ENCODE measurements at regions not wholly inside any gene's neighbourhood (a gene's known extent, or its start where the extent isn't known, plus 50 kb on each side); places are given as distances from the start of the nearest gene placed in this dataset.

- Histone ChIP-seq H3K79me2 (ENCODE audit: low read length) (no peaks in the 10 kb centered on the region), H3K27me3 (ENCODE audit: low read length) (no peaks in the 10 kb centered on the region), H3K36me3 (ENCODE audit: insufficient read depth, low read length) (no peaks in the 10 kb centered on the region), H3K9me2 (replicated peaks; ENCODE audit: insufficient read depth, low read length) (no peaks in the 10 kb centered on the region), H3K9ac (ENCODE audit: low read length) (no peak overlapping the region), H3K4me3 (ENCODE audit: low read length) (no peak overlapping the region), H3K4me2 (ENCODE audit: low read depth, low read length, poor library complexity, severe bottlenecking) (no peak overlapping the region), H3K9me3 (ENCODE audit: low read length) (peaks cover 2% of the 10 kb centered on the region; the same call in 1 of the 2 replicates), H3K4me1 (ENCODE audit: low read length) (no peaks in the 10 kb centered on the region), H4K20me1 (ENCODE audit: insufficient read depth, low read depth, low read length) (no peaks in the 10 kb centered on the region), H3K27ac (ENCODE audit: low read length) (no peak overlapping the region), H2AFZ (ENCODE audit: low read length) (no peak overlapping the region)
- DNase-seq, result no peak
Observed at GRCh38 chr13:80140685-80141084, 200.2 kb downstream of the SPRY2 start.

GRCh38 chr13:80139196-80139595 lies 201.7 kb downstream of the SPRY2 start:
- H3K4me1 ChIP-seq (ENCODE audit: low read length), result no peaks in the 10 kb centered on the region
- H2AFZ ChIP-seq (ENCODE audit: low read length), result no peak overlapping the region
- no peaks in the 10 kb centered on the region for H3K36me3 ChIP-seq (ENCODE audit: insufficient read depth, low read length)
- H3K9me3 ChIP-seq (ENCODE audit: low read length), result peaks cover 2% of the 10 kb centered on the region; the same call in 1 of the 2 replicates
- no peaks in the 10 kb centered on the region for H4K20me1 ChIP-seq (ENCODE audit: insufficient read depth, low read depth, low read length)
- H3K9me2 ChIP-seq (replicated peaks; ENCODE audit: insufficient read depth, low read length), result no peaks in the 10 kb centered on the region
- H3K4me2 ChIP-seq (ENCODE audit: low read depth, low read length, poor library complexity, severe bottlenecking), result no peak overlapping the region
- no peak overlapping the region for H3K9ac ChIP-seq (ENCODE audit: low read length)
- DNase-seq, result no peak
- H3K27me3 ChIP-seq (ENCODE audit: low read length), result no peaks in the 10 kb centered on the region
- H3K4me3 ChIP-seq (ENCODE audit: low read length), result no peak overlapping the region
- H3K27ac ChIP-seq (ENCODE audit: low read length), result no peak overlapping the region
- H3K79me2 ChIP-seq (ENCODE audit: low read length), result no peaks in the 10 kb centered on the region

GRCh38 chr13:80137994-80138393 lies 202.9 kb downstream of the SPRY2 start:
- Histone ChIP-seq H3K27ac (ENCODE audit: low read length) (no peak overlapping the region), H3K9ac (ENCODE audit: low read length) (no peak overlapping the region), H3K4me1 (ENCODE audit: low read length) (no peaks in the 10 kb centered on the region), H3K79me2 (ENCODE audit: low read length) (no peaks in the 10 kb centered on the region), H3K9me2 (replicated peaks; ENCODE audit: insufficient read depth, low read length) (no peaks in the 10 kb centered on the region), H3K4me3 (ENCODE audit: low read length) (no peak overlapping the region), H3K36me3 (ENCODE audit: insufficient read depth, low read length) (no peaks in the 10 kb centered on the region), H3K4me2 (ENCODE audit: low read depth, low read length, poor library complexity, severe bottlenecking) (no peak overlapping the region), H2AFZ (ENCODE audit: low read length) (no peak overlapping the region), H4K20me1 (ENCODE audit: insufficient read depth, low read depth, low read length) (no peaks in the 10 kb centered on the region), H3K9me3 (ENCODE audit: low read length) (peaks cover 2% of the 10 kb centered on the region; the same call in 1 of the 2 replicates), H3K27me3 (ENCODE audit: low read length) (no peaks in the 10 kb centered on the region)
- DNase-seq, result no peak

- H3K4me1 ChIP-seq (ENCODE audit: low read length), result no peaks in the 10 kb centered on the region
- no peak overlapping the region for H3K9ac ChIP-seq (ENCODE audit: low read length)
- no peaks in the 10 kb centered on the region for H3K9me2 ChIP-seq (replicated peaks; ENCODE audit: insufficient read depth, low read length)
- H3K4me2 ChIP-seq (ENCODE audit: low read depth, low read length, poor library complexity, severe bottlenecking), result no peak overlapping the region
- H3K79me2 ChIP-seq (ENCODE audit: low read length), result no peaks in the 10 kb centered on the region
- no peak overlapping the region for H3K27ac ChIP-seq (ENCODE audit: low read length)
- H2AFZ ChIP-seq (ENCODE audit: low read length), result no peak overlapping the region
- no peaks in the 10 kb centered on the region; the same call in 1 of the 2 replicates for H3K9me3 ChIP-seq (ENCODE audit: low read length)
- no peak overlapping the region for H3K4me3 ChIP-seq (ENCODE audit: low read length)
- no peaks in the 10 kb centered on the region for H3K27me3 ChIP-seq (ENCODE audit: low read length)
- DNase-seq, result no peak
- H4K20me1 ChIP-seq (ENCODE audit: insufficient read depth, low read depth, low read length), result no peaks in the 10 kb centered on the region
- no peaks in the 10 kb centered on the region for H3K36me3 ChIP-seq (ENCODE audit: insufficient read depth, low read length)
Observed at GRCh38 chr13:80134346-80134745, 206.6 kb downstream of the SPRY2 start.

DNA sequence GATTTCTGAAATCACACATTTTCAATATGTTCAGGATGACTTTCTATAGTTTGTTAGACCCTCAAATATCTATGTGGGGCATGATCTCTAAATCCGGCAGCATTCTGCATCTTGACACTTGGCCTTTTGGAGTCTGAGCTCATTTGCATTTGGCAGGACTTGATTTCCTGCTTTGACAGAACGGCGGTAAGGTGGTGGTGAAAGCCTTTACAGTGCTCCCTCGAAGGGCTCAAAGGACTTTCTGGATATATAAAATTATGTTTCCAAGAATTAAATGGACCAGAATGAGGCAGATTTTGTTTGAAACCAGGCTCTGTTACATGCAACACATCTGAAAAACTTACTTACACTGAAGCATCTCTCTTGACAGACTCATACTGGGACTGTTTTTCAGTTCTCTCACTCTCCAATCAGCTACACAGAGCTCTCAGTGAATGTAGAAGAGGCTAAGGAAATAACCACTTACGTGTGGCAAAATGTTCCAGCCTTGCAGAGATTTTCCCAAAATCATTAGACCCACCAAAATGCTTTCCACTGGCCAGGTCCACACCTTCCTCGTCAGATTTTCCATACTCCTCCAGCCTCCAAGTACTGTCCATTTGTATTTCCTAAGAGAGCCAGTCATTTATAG lies 207.2 kb downstream of the SPRY2 start:
- H3K27me3 ChIP-seq (ENCODE audit: low read length), result no peaks in the 10 kb centered on the region
- no peak overlapping the region for H3K4me3 ChIP-seq (ENCODE audit: low read length)
- DNase-seq, result no peak
- H3K36me3 ChIP-seq (ENCODE audit: insufficient read depth, low read length), result no peaks in the 10 kb centered on the region
- no peaks in the 10 kb centered on the region for H3K79me2 ChIP-seq (ENCODE audit: low read length)
- no peaks in the 10 kb centered on the region for H3K9me2 ChIP-seq (replicated peaks; ENCODE audit: insufficient read depth, low read length)
- H3K27ac ChIP-seq (ENCODE audit: low read length), result no peak overlapping the region
- H3K9me3 ChIP-seq (ENCODE audit: low read length), result no peaks in the 10 kb centered on the region
- no peaks in the 10 kb centered on the region for H3K4me1 ChIP-seq (ENCODE audit: low read length)
- no peak overlapping the region for H2AFZ ChIP-seq (ENCODE audit: low read length)
- H3K9ac ChIP-seq (ENCODE audit: low read length), result no peak overlapping the region
- H4K20me1 ChIP-seq (ENCODE audit: insufficient read depth, low read depth, low read length), result no peaks in the 10 kb centered on the region
- H3K4me2 ChIP-seq (ENCODE audit: low read depth, low read length, poor library complexity, severe bottlenecking), result no peak overlapping the region

DNA sequence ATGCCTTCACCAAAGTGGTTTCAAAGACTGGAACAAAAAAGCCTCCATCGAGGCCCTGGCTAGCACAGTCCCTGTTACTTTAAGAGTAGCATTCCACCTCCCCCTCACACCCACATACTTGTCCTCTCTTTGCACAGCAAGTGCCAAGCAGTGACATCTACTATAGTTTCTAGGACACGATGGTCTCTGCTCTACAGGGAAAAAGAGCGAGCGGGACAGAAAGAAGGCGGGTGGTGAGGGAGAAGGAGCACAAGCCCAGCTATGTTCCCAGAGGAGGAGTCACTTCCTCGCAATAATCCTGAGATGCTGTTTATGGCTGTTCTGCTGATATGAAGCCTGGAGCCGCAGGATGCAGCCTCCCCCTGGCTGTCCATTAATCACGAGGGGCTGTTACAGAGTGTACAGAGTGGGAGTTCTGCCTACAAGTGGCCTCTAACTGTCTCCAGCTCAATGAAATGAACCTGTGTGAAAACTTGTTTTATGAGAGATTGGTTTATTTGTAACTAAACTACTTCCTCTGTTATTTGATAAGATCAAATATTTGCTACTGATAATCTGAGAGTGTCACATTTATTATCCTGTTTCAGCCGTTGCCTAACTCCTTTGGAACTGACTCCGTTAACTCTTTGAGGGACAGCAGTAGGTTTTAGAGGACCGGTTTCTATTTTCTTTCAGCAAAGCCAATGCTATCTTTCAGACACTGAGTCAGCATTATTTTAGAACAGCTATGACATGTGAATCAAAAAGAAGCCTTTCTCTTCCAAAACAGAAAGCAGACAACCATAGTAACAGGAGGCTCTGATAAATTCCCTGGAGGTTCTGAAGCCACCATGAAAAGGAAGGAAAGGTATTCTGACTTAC lies 208.0 kb downstream of the SPRY2 start:
- H3K4me2 ChIP-seq (ENCODE audit: low read depth, low read length, poor library complexity, severe bottlenecking), result no peak overlapping the region

GRCh38 chr13:80131204-80131603 lies 209.7 kb downstream of the SPRY2 start:
- H3K27me3 ChIP-seq (ENCODE audit: low read length), result no peaks in the 10 kb centered on the region
- H3K36me3 ChIP-seq (ENCODE audit: insufficient read depth, low read length), result no peaks in the 10 kb centered on the region
- H3K9me2 ChIP-seq (replicated peaks; ENCODE audit: insufficient read depth, low read length), result no peaks in the 10 kb centered on the region
- no peak overlapping the region for H3K4me3 ChIP-seq (ENCODE audit: low read length)
- no peaks in the 10 kb centered on the region for H4K20me1 ChIP-seq (ENCODE audit: insufficient read depth, low read depth, low read length)
- no peak for DNase-seq
- H3K27ac ChIP-seq (ENCODE audit: low read length), result no peak overlapping the region
- no peaks in the 10 kb centered on the region for H3K79me2 ChIP-seq (ENCODE audit: low read length)
- H3K9me3 ChIP-seq (ENCODE audit: low read length), result 0 out of 2 replicates have a peak, but pooled peaks cover 3% of the 10 kb centered on the region
- no peak overlapping the region for H2AFZ ChIP-seq (ENCODE audit: low read length)
- no peaks in the 10 kb centered on the region for H3K4me1 ChIP-seq (ENCODE audit: low read length)
- no peak overlapping the region for H3K4me2 ChIP-seq (ENCODE audit: low read depth, low read length, poor library complexity, severe bottlenecking)
- no peak overlapping the region for H3K9ac ChIP-seq (ENCODE audit: low read length)

More for the DNA sequence above, 208.0 kb downstream of the SPRY2 start:
- Histone ChIP-seq H3K4me1 (ENCODE audit: low read length) (no peaks in the 10 kb centered on the region), H3K36me3 (ENCODE audit: insufficient read depth, low read length) (no peaks in the 10 kb centered on the region), H3K9ac (ENCODE audit: low read length) (no peak overlapping the region), H3K9me2 (replicated peaks; ENCODE audit: insufficient read depth, low read length) (no peaks in the 10 kb centered on the region), H3K4me3 (ENCODE audit: low read length) (no peak overlapping the region), H3K79me2 (ENCODE audit: low read length) (no peaks in the 10 kb centered on the region), H2AFZ (ENCODE audit: low read length) (no peak overlapping the region), H3K27ac (ENCODE audit: low read length) (no peak overlapping the region), H3K27me3 (ENCODE audit: low read length) (no peaks in the 10 kb centered on the region), H4K20me1 (ENCODE audit: insufficient read depth, low read depth, low read length) (no peaks in the 10 kb centered on the region), H3K9me3 (ENCODE audit: low read length) (no peaks in the 10 kb centered on the region)
- no peak for DNase-seq

GRCh38 chr13:80126389-80127068 lies 214.4 kb downstream of the SPRY2 start:
- H3K27me3 ChIP-seq (ENCODE audit: low read length), result no peaks in the 10 kb centered on the region
- no peak overlapping the region for H3K4me2 ChIP-seq (ENCODE audit: low read depth, low read length, poor library complexity, severe bottlenecking)
- no peak overlapping the region for H3K27ac ChIP-seq (ENCODE audit: low read length)
- H2AFZ ChIP-seq (ENCODE audit: low read length), result no peak overlapping the region
- H3K36me3 ChIP-seq (ENCODE audit: insufficient read depth, low read length), result no peaks in the 10 kb centered on the region
- no peaks in the 10 kb centered on the region for H3K79me2 ChIP-seq (ENCODE audit: low read length)
- DNase-seq, result no peak
- peaks cover 9% of the 10 kb centered on the region; the same call in 1 of the 2 replicates for H3K9me3 ChIP-seq (ENCODE audit: low read length)
- H3K4me3 ChIP-seq (ENCODE audit: low read length), result no peak overlapping the region
- no peaks in the 10 kb centered on the region for H3K4me1 ChIP-seq (ENCODE audit: low read length)
- H3K9ac ChIP-seq (ENCODE audit: low read length), result no peak overlapping the region
- no peaks in the 10 kb centered on the region for H4K20me1 ChIP-seq (ENCODE audit: insufficient read depth, low read depth, low read length)
- H3K9me2 ChIP-seq (replicated peaks; ENCODE audit: insufficient read depth, low read length), result no peaks in the 10 kb centered on the region
